Fibroblast of lung (primary cell): ENCODE measurements at regions not wholly inside any gene's neighbourhood (a gene's known extent, or its start where the extent isn't known, plus 50 kb on each side); places are given as distances from the start of the nearest gene placed in this dataset.

Source experiments
- DNase-seq, 2 donors: peaks; one replicate each; pipeline versions ENCODE4 v3.0.0 to v3.0.0-alpha.2; 2010; ENCODE audit warnings: low read depth in 2 of 2
- H2AFZ ChIP-seq: 2 replicates; pipeline ENCODE4 v1.5.1; 2012; ENCODE audit warnings: low read length, control low read depth, inconsistent platforms
- H3K27ac ChIP-seq: 2 replicates; pipeline ENCODE4 v1.5.1; 2011; ENCODE audit warnings: low read length, control low read depth; ENCODE audit not compliant: insufficient read depth
- H3K27me3 ChIP-seq: 2 replicates; pipeline ENCODE4 v1.5.1; 2011; ENCODE audit warnings: mild to moderate bottlenecking, low read length; ENCODE audit not compliant: control insufficient read depth, insufficient read depth
- H3K36me3 ChIP-seq: 2 replicates; pipeline ENCODE4 v1.5.1; 2011; ENCODE audit warnings: low read length; ENCODE audit not compliant: control insufficient read depth, insufficient read depth
- H3K4me1 ChIP-seq: 2 replicates; pipeline ENCODE4 v1.5.1; 2011; ENCODE audit warnings: low read length; ENCODE audit not compliant: control insufficient read depth, insufficient read depth; ENCODE audit errors: extremely low read depth
- H3K4me2 ChIP-seq: 2 replicates; pipeline ENCODE4 v1.5.1; 2011; ENCODE audit warnings: low read length, control low read depth; ENCODE audit not compliant: insufficient read depth; ENCODE audit errors: extremely low read depth
- H3K4me3 ChIP-seq, 4 experiments: fragments of 200-600 bp in 1 of 4; sonication (generic) in 1 of 4; replicated peaks in 1 of 4; 2 replicates each; pipeline ENCODE4 v1.5.1; 2011 to 2016; ENCODE audit warnings: low read length in 4 of 4, low read depth in 3 of 4, mild to moderate bottlenecking in 3 of 4, control low read depth in 2 of 4, inconsistent platforms in 1 of 4, mixed read lengths in 1 of 4; ENCODE audit not compliant: insufficient read depth in 1 of 4; ENCODE audit errors: control extremely low read depth in 1 of 4
- H3K79me2 ChIP-seq: 2 replicates; pipeline ENCODE4 v1.5.1; 2012; ENCODE audit warnings: mild to moderate bottlenecking, low read length, inconsistent platforms; ENCODE audit not compliant: control insufficient read depth, insufficient read depth
- H3K9ac ChIP-seq: 2 replicates; pipeline ENCODE4 v1.5.1; 2011; ENCODE audit warnings: mild to moderate bottlenecking, low read length, control low read depth; ENCODE audit not compliant: insufficient read depth
- H3K9me3 ChIP-seq: 2 replicates; pipeline ENCODE4 v1.5.1; 2012; ENCODE audit warnings: low read depth, low read length; ENCODE audit not compliant: control insufficient read depth, insufficient read depth
- H4K20me1 ChIP-seq: 2 replicates; pipeline ENCODE4 v1.5.1; 2011; ENCODE audit warnings: low read length; ENCODE audit not compliant: control insufficient read depth, insufficient read depth; ENCODE audit errors: extremely low read depth
- EZH2 ChIP-seq: IDR thresholded peaks from 2 replicates; pipeline ENCODE4 v1.5.1; 2012; ENCODE audit warnings: low read length, control low read depth, mild to moderate bottlenecking; ENCODE audit errors: missing control alignments
- TF ChIP-seq, protein P1 (sequence below), 2 donors: IDR thresholded peaks in 1 of 2; conservative IDR thresholded peaks in 1 of 2; 1 replicate in 1 of 2; 2 replicates in 1 of 2; pipeline ENCODE4 v1.5.1; 2011 to 2012; ENCODE audit warnings: low read length in 2 of 2, control low read depth in 1 of 2, inconsistent platforms in 1 of 2, low read depth in 1 of 2, mild to moderate bottlenecking in 1 of 2

DNA sequence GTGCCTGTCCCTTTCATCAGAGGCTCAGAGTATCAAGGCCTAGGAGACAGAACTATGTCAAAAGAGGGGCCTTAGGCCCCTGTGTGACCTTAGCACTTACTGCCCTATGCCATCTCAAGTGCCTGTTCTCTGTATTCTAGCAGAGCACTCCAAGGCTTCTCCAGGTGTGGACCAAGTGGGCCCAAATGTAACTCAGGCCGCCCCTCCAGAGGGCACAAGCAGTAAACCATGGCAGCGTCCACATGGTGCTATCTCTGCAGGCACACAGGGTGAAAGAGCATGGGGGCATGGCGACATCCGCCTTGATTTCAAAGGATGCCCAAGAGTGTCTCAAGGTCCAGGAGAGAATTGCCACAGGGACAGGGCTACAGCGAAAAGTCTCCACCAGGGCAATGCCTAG, 628.7 kb downstream of the RPS29 start:
- no peak for DNase-seq
- TF ChIP-seq EZH2 = no peak
- TF ChIP-seq, protein P1, sequence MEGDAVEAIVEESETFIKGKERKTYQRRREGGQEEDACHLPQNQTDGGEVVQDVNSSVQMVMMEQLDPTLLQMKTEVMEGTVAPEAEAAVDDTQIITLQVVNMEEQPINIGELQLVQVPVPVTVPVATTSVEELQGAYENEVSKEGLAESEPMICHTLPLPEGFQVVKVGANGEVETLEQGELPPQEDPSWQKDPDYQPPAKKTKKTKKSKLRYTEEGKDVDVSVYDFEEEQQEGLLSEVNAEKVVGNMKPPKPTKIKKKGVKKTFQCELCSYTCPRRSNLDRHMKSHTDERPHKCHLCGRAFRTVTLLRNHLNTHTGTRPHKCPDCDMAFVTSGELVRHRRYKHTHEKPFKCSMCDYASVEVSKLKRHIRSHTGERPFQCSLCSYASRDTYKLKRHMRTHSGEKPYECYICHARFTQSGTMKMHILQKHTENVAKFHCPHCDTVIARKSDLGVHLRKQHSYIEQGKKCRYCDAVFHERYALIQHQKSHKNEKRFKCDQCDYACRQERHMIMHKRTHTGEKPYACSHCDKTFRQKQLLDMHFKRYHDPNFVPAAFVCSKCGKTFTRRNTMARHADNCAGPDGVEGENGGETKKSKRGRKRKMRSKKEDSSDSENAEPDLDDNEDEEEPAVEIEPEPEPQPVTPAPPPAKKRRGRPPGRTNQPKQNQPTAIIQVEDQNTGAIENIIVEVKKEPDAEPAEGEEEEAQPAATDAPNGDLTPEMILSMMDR (conservative IDR thresholded peaks at IDR 0.05 in 1 of 2, IDR thresholded peaks at IDR 0.05 in 1 of 2; ENCODE audit: low read depth in 1 of 2, low read length in 2 of 2) = no peak
- no peak overlapping the region for H3K9ac ChIP-seq

GRCh38 chr14:48955857-48956256, 630.3 kb downstream of the RPS29 start:
- no peak overlapping the region for H3K4me3 ChIP-seq
- no peak for TF ChIP-seq EZH2
- TF ChIP-seq, protein P1 (conservative IDR thresholded peaks at IDR 0.05 in 1 of 2, IDR thresholded peaks at IDR 0.05 in 1 of 2; ENCODE audit: low read depth in 1 of 2, low read length in 2 of 2) = no peak
- no peaks in the 10 kb centered on the region for H3K9me3 ChIP-seq
- H3K36me3 ChIP-seq = no peaks in the 10 kb centered on the region
- no peak for DNase-seq
- no peak overlapping the region for H2AFZ ChIP-seq
- H3K4me1 ChIP-seq = no peaks in the 10 kb centered on the region
- H3K79me2 ChIP-seq = no peaks in the 10 kb centered on the region
- H3K4me2 ChIP-seq = no peak overlapping the region
- no peak overlapping the region for H3K9ac ChIP-seq
- H3K27me3 ChIP-seq = no peaks in the 10 kb centered on the region
- no peaks in the 10 kb centered on the region for H4K20me1 ChIP-seq
- H3K27ac ChIP-seq = no peak overlapping the region

More for the DNA sequence above, 628.7 kb downstream of the RPS29 start:
- Histone ChIP-seq H4K20me1 (no peaks in the 10 kb centered on the region), H3K4me1 (no peaks in the 10 kb centered on the region), H3K9me3 (no peaks in the 10 kb centered on the region), H3K79me2 (no peaks in the 10 kb centered on the region), H3K4me3 (no peak overlapping the region), H3K27ac (no peak overlapping the region), H3K27me3 (no peaks in the 10 kb centered on the region), H3K4me2 (no peak overlapping the region), H3K36me3 (no peaks in the 10 kb centered on the region), H2AFZ (no peak overlapping the region)

DNA sequence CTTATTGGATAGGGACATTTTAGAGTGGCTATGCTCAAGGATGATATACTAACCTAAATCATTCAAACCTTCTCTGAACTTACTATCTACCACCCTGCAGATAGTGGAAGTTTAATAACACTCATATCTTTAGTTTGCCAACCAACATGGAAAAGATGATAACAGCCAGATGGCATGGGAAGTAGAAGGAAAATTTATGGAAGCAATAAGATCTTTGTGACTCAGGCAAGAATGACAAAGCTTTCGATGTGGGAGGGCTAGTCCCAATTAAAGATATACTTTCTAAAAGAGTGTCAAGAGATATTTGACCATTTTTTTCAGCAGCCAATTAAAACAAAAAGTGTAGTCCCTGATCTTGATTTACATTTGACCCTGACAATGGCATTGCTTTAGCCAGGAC, 631.7 kb downstream of the RPS29 start:
- Histone ChIP-seq H2AFZ (no peak overlapping the region), H4K20me1 (no peaks in the 10 kb centered on the region), H3K9ac (no peak overlapping the region), H3K4me3 (no peak overlapping the region), H3K9me3 (no peaks in the 10 kb centered on the region), H3K4me2 (no peak overlapping the region), H3K27ac (no peak overlapping the region), H3K4me1 (no peaks in the 10 kb centered on the region), H3K27me3 (no peaks in the 10 kb centered on the region), H3K79me2 (no peaks in the 10 kb centered on the region), H3K36me3 (no peaks in the 10 kb centered on the region)
- TF ChIP-seq, protein P1 (conservative IDR thresholded peaks at IDR 0.05 in 1 of 2, IDR thresholded peaks at IDR 0.05 in 1 of 2; ENCODE audit: low read depth in 1 of 2, low read length in 2 of 2) = no peak
- no peak for TF ChIP-seq EZH2
- DNase-seq = no peak
